Prostate gland (tissue), 2 donors: ENCODE measurements at regions not wholly inside any gene's neighbourhood (a gene's known extent, or its start where the extent isn't known, plus 50 kb on each side); places are given as distances from the start of the nearest gene placed in this dataset.

Experiments
- DNase-seq: peaks from one replicate; pipeline ENCODE4 v3.0.0-alpha.2; 2019; ENCODE audit warnings: low spot score
- H3K27ac ChIP-seq, 2 donors: fragments of 200-600 bp; sonication (generic); 2 replicates each; pipeline ENCODE4 v1.5.1; 2017 to 2019
- H3K27me3 ChIP-seq: fragments of 200-600 bp; sonication (generic); replicated peaks from 2 replicates; pipeline ENCODE4 v1.5.1; 2019; ENCODE audit not compliant: insufficient read depth
- H3K36me3 ChIP-seq, 2 donors: fragments of 200-600 bp; sonication (generic); 1 replicate in 1 of 2; 2 replicates in 1 of 2; pipeline versions ENCODE4 v1.5.1 to v1.8.1; 2017 to 2019
- H3K4me1 ChIP-seq: fragments of 200-600 bp; sonication (generic); replicated peaks from 2 replicates; pipeline ENCODE4 v1.5.1; 2019
- H3K4me3 ChIP-seq, 2 donors: fragments of 200-600 bp; sonication (generic); 2 replicates each; pipeline ENCODE4 v1.5.1; 2017 to 2019
- H3K9me3 ChIP-seq: fragments of 200-600 bp; sonication (generic); 2 replicates; pipeline ENCODE4 v1.5.1; 2017
- POLR2A ChIP-seq: fragments of 450-650 bp; IDR thresholded peaks from one replicate; pipeline ENCODE4 v1.6.1; 2016; ENCODE audit warnings: antibody characterized with exemption, mild to moderate bottlenecking
- POLR2AphosphoS5 ChIP-seq: sonication (generic); formaldehyde crosslinking; IDR thresholded peaks from one replicate; pipeline ENCODE4 v1.6.1; 2017; ENCODE audit warnings: antibody characterized with exemption
- WGBS: methylation state at CpG from one replicate; pipeline ENCODE4 v1.1.5; 2018; 5-methylcytosine and 5-hydroxymethylcytosine counted together
- intact Hi-C: fragments of 100-400 bp; cut with DNase I; formaldehyde crosslinking; loops from one replicate; pipeline ENCODE4 v1.14.2; 2022
- TF ChIP-seq, protein P1 (sequence below), 4 experiments: fragments of 200-600 bp in 2 of 4; fragments of 450-650 bp in 2 of 4; sonication (generic) in 2 of 4; IDR thresholded peaks; 1 replicate in 3 of 4; 2 replicates in 1 of 4; pipeline ENCODE4 v1.5.1; 2016 to 2019; ENCODE audit warnings: antibody characterized with exemption in 4 of 4, mild to moderate bottlenecking in 2 of 4, moderate library complexity in 2 of 4

DNA sequence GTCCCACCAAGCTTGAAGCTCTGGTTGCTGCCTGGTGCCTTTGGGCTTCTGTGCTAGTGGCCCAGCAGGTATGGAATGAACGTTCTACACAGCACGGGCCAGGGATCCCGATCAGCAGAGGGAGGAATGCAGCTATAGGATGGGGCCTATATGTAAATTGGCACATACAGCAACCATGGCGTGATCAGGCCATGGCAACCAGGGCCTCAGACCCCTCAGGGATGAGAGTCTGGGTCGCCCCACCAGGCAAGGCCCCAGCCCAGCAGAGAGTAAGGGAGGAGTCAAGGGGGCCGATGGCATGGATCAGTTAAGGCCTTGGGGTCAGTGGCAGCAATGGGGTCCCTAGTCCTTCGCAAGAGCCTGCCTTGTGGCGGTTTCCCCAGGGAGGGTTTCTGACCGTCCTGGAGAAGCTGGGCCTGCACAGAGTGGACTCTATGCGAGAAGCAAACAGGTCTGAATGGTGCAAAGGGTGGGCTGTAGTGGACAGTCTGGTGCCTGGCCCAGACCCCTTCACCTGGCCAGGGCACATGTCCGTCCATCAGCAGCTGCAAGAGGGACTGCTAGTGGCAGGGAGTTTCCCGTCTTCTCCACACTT, 98.2 kb upstream of the SLC22A11 start:
- WGBS, result 83% methylated on average over 12 of the region's 12 CpGs
- intact Hi-C loops, result no loop called here
- no peak overlapping the region for H3K27ac ChIP-seq
- no peaks in the 10 kb centered on the region for H3K9me3 ChIP-seq
- TF ChIP-seq POLR2A (no peak), POLR2AphosphoS5 (no peak)
- TF ChIP-seq, protein P1, sequence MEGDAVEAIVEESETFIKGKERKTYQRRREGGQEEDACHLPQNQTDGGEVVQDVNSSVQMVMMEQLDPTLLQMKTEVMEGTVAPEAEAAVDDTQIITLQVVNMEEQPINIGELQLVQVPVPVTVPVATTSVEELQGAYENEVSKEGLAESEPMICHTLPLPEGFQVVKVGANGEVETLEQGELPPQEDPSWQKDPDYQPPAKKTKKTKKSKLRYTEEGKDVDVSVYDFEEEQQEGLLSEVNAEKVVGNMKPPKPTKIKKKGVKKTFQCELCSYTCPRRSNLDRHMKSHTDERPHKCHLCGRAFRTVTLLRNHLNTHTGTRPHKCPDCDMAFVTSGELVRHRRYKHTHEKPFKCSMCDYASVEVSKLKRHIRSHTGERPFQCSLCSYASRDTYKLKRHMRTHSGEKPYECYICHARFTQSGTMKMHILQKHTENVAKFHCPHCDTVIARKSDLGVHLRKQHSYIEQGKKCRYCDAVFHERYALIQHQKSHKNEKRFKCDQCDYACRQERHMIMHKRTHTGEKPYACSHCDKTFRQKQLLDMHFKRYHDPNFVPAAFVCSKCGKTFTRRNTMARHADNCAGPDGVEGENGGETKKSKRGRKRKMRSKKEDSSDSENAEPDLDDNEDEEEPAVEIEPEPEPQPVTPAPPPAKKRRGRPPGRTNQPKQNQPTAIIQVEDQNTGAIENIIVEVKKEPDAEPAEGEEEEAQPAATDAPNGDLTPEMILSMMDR (IDR thresholded peaks at IDR 0.05), result no peak
- DNase-seq, result no peak
- no peaks in the 10 kb centered on the region for H3K27me3 ChIP-seq
- no peaks in the 10 kb centered on the region for H3K4me1 ChIP-seq
- H3K36me3 ChIP-seq, result no peaks in the 10 kb centered on the region
- no peak overlapping the region for H3K4me3 ChIP-seq

DNA sequence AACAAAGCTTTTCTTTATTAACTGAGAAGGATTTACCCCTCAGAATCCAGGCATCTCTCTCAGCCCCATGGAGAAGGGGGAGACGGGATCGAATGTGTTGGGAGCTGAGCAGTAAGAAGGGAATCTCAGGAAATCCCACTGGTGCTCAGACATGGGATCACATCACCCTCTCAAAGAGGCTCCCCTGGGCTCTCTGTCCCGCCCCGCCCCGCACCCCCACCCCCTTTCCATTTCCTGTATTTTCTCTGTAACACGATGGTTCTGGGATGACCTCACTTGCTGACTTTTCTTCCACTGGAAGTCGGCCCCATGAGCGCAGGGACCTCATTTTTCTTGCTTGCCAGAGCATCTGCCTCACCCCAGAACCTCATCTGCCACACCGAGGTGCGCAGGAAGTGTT, 96.7 kb upstream of the SLC22A11 start:
- DNase-seq, result no peak
- Histone ChIP-seq H3K27ac (no peak overlapping the region), H3K36me3 (no peaks in the 10 kb centered on the region), H3K4me1 (no peaks in the 10 kb centered on the region), H3K27me3 (no peaks in the 10 kb centered on the region), H3K9me3 (no peaks in the 10 kb centered on the region), H3K4me3 (no peak overlapping the region)
- 39% methylated on average over 10 of the region's 10 CpGs for WGBS
- intact Hi-C loops, result no loop called here
- no peak for TF ChIP-seq POLR2A
- TF ChIP-seq, protein P1 (IDR thresholded peaks at IDR 0.05), result no peak
- TF ChIP-seq POLR2AphosphoS5, result no peak

DNA sequence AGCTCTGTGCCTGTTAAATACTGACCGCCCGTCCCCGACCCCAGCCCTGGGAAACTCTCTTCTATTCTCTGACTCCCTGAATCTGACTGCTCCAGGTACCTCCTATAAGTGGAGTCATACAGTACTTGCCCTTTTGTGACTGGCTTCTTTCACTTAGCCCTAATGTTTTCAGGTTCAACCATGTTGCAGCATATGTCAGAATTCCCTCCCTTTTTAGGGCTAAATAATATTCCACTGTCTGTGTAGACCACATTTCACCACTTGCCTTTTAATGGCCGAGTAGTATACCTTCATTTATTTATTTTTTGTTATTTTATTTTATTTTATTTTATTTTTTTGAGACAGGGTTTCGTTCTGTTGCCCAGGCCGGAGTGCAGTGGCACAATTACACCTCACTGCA, 96.1 kb upstream of the SLC22A11 start:
- Histone ChIP-seq H3K27ac (no peak overlapping the region), H3K4me3 (no peak overlapping the region), H3K27me3 (no peaks in the 10 kb centered on the region), H3K9me3 (no peaks in the 10 kb centered on the region), H3K36me3 (no peaks in the 10 kb centered on the region), H3K4me1 (no peaks in the 10 kb centered on the region)
- TF ChIP-seq, protein P1 (IDR thresholded peaks at IDR 0.05), result no peak
- TF ChIP-seq POLR2A, result no peak
- no peak for TF ChIP-seq POLR2AphosphoS5
- 93% methylated on average over 6 of the region's 6 CpGs for WGBS
- intact Hi-C loops, result no loop called here
- DNase-seq, result no peak

DNA sequence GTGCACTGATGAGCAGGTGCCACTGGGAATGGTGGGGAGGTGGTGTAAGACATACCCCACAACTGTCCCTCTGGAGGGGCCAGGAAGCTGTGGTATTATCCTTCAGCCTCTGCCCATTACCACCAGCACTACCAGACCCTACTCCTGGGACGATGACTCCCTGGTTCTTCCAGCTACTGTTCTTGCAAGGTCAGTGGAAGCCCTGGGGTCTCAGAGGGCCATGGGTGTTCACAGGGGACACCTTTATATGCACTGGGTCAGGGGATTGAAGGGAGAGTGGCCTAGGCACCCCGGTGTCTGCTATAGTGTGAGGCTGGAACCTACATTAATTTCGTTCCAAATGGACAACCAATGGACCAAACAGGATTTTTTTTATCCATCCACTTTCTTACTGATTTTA, 94.7 kb upstream of the SLC22A11 start:
- intact Hi-C loops, result no loop called here
- Histone ChIP-seq H3K27me3 (no peaks in the 10 kb centered on the region), H3K27ac (no peak overlapping the region), H3K9me3 (no peaks in the 10 kb centered on the region), H3K36me3 (no peaks in the 10 kb centered on the region), H3K4me3 (no peak overlapping the region), H3K4me1 (no peaks in the 10 kb centered on the region)
- no peak for DNase-seq
- TF ChIP-seq, protein P1 (IDR thresholded peaks at IDR 0.05), result no peak
- TF ChIP-seq POLR2A (no peak), POLR2AphosphoS5 (no peak)
- WGBS, result 94% methylated on average over 3 of the region's 3 CpGs

DNA sequence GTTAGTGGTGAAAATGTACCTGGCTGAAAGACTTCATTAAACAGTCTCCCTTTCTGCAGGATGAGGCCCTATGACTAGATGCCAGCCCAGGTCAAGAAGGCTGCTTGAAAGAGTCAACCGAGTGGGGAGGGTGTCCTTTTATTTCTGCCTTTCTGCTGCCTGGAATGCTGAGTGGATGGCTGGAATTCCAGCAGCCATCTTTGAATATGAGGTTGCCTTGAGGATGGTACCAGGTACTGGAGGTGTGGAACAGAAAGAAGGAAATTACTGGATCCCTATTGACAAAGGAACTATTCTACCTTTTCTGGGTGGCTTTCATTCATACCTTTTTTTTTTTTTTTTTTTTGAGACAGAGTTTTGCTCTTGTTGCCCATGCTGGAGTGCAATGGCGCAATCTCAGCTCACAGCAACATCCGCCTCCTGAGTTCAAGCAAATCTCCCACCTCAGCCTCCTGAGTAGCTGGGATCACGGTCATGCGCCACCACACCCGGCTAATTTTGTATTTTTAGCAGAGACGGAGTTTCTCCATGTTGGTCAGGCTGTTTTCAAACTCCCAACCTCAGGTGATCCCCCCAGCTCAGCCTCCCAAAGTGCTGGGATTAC, 89.5 kb upstream of the SLC22A11 start:
- Histone ChIP-seq H3K4me3 (no peak overlapping the region), H3K4me1 (no peaks in the 10 kb centered on the region), H3K27ac (no peak overlapping the region), H3K27me3 (no peaks in the 10 kb centered on the region), H3K36me3 (no peaks in the 10 kb centered on the region), H3K9me3 (no peaks in the 10 kb centered on the region)
- TF ChIP-seq, protein P1 (IDR thresholded peaks at IDR 0.05), result no peak
- no peak for TF ChIP-seq POLR2AphosphoS5
- TF ChIP-seq POLR2A, result no peak
- 95% methylated on average over 7 of the region's 7 CpGs for WGBS
- DNase-seq, result no peak
- intact Hi-C loops, result no loop called here
